HG02610 (cell line): ENCODE measurements at regions not wholly inside any gene's neighbourhood (a gene's known extent, or its start where the extent isn't known, plus 50 kb on each side); places are given as distances from the start of the nearest gene placed in this dataset.
"Not testable (repeated sequence)": the region's sequence is repeated elsewhere in the genome, so short reads cannot be mapped to it uniquely, and the experiment has no call there.

Experiments
- ATAC-seq: cut with Tn5 transposase; IDR thresholded peaks from one replicate; pipeline ENCODE4 v1.9.1; 2021; ENCODE audit warnings: mild to moderate bottlenecking, moderate library complexity; ENCODE audit not compliant: unreplicated experiment

GRCh38 chr12:65721541-65722190 lies 102.6 kb upstream of the HMGA2 start:
- no peak for ATAC-seq

DNA sequence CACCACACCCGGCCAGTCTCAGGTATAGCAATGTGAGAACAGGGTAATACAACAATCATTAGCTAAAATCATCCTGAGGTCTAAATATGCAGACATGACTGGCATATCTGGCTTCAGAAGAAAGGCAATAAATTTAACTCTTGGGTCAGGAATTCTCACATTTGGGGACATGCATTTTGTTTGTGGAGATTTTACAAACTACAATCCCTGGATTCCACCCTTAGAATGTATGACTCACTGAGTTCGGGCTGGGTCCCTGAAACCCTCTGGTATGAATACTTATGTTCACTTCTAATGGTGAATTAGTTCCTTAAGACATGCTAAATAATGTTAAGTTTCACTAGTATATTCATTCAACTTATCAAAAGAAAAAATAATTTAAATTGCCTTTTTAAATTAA lies 98.9 kb upstream of the HMGA2 start:
- ATAC-seq: no peak

GRCh38 chr12:65728455-65728847 lies 95.8 kb upstream of the HMGA2 start:
- ATAC-seq: no peak

DNA sequence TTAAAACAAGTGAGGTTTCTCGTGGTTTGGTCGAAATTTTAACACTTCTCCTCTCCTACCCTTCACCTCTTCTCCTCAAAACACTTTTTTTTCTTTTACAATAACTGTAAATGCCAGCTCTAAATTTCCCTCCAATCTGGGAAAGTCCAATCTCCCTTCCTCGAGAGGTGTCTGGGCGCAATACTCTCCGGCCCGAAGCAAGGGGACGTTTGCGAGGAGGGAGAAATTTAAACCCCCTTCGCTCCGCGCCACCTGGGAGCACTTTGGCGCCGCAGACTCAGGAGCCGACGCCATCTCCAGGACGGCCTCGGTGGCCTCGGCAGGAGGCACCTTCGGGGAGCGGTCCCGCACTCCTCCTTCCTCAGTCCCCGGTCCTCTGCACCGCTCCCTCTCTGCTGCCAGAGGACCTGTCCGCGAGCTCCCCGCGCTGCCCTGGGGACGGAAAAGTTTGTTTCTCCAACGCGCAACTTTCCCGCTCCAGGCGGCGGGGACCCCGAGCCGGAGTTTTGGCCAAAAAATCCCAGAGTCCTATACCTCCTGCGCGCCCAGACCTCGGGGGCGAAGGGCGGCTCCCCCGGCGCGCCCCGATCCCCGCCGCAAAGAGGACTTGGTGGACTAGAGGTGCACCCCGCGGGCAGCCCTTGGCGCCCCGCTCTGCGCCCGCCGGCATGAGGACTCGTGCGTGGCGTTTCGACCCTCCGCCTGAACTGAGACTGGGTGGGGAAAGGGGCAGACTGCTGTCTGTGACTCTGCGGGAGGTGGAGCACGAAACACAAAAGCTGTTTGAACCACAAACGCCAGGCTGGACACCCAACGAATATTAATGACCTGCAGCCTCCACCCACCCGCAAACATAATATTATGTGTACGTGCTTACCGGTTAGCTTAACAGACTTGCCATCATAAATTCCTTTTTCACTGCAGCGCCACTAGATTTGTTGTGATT lies 95.2 kb upstream of the HMGA2 start:
- ATAC-seq: no peak

DNA sequence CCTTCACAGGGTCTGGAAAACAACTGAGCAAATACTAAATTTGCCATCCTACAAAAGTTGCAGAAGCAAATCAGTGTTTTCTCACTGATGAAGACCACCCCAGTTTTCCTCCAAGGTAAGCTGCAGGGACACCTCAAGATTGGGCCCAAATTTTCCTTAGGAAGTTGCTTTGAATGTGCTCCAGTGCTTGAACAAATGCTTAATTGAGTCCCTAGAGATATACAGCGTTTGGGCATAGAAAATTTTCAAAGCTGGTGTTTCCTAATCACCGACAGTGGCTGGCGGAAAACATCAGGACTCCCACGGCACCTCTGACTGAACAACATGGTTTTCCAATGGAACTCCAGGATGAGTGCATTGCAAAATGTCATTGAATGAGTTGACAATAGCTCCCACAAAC lies 92.5 kb upstream of the HMGA2 start:
- no peak for ATAC-seq

DNA sequence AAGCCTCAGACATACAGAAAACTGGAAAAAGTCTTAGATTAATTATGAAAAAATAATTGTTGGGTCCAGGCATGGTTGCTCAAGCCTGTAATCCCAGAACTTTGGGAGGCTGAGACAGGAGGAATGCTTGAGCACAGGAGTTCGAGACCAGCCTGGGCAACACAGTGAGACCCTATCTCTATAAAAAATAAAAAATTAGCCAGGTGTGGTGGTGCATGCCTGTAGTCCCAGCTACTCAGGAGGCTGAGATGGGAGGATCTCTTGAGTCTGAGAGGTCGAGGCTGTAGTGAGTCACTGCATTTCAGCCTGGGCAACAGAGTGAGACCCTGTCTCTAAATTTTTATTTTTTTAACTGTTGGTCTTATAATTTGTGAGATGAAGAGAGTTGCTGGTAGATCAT lies 90.6 kb upstream of the HMGA2 start:
- ATAC-seq: not testable (repeated sequence)

DNA sequence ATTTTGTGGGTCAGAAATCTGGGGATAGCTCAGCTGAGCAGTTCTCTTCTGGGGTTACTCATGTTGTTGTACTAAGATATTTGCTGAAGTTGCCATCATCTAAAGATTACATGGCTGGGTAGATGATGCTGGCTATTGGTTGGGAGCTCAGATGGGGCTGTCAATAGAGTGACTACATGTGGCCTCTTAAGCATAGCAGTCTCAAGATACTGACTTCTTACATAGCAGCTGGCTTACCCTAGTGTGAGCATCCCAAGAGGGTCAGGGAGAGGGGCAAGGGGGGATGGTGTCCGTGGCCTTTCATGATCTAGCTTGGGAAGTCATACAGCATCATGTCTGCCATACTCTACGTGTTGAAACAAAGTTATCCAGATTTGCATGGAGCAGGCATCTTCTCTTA lies 90.1 kb upstream of the HMGA2 start:
- no peak for ATAC-seq

DNA sequence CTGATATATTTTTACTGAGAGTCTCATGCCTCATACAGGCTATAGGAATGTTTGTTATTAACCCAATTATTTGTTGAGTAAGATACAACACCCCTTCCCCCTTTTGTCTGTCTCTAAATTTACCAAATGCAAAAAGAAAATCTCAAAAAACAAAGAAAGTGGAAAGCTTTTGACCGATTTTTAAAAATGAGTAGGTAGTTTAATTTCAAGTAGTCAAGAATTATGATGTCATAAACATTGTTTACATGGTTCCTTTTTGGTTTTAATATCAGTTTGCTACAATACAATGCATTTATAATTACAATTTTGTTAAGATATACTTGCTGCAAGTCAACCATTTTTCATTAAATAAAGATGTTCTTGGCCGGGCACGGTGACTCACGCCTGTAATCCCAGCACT lies 84.7 kb upstream of the HMGA2 start:
- ATAC-seq: no peak

GRCh38 chr12:65740506-65740872 lies 83.8 kb upstream of the HMGA2 start:
- ATAC-seq: no peak

- ATAC-seq: no peak
Observed at GRCh38 chr12:65740873-65741600, 83.2 kb upstream of the HMGA2 start.

GRCh38 chr12:65741656-65742017 lies 82.6 kb upstream of the HMGA2 start:
- ATAC-seq: no peak

- no peak for ATAC-seq
Observed at GRCh38 chr12:65742018-65743010, 82.0 kb upstream of the HMGA2 start.

DNA sequence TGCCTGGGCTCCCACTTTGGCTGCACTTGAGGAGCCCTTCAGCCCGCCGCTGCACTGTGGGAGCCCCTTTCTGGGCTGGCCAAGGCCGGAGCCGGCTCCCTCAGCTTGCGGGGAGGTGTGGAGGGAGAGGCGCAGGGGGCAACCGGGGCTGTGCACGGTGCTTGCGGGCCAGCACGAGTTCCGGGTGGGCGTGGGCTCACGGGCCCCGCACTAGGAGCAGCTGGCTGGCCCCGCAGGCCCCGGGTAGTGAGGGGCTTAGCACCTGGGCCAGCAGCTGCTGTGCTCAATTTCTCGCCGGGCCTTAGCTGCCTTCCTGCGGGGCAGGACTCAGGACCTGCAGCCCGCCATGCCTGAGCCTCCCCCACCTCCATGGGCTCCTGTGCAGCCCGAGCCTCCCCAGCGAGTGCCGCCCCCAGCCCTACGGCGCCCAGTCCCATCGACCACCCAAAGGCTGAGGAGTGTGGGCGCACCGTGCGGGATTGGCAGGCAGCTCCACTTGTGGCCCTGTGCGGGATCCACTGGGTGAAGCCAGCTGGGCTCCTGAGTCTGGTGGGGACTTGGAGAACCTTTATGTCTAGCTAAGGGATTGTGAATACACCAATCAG lies 79.9 kb upstream of the HMGA2 start:
- not testable (repeated sequence) for ATAC-seq

DNA sequence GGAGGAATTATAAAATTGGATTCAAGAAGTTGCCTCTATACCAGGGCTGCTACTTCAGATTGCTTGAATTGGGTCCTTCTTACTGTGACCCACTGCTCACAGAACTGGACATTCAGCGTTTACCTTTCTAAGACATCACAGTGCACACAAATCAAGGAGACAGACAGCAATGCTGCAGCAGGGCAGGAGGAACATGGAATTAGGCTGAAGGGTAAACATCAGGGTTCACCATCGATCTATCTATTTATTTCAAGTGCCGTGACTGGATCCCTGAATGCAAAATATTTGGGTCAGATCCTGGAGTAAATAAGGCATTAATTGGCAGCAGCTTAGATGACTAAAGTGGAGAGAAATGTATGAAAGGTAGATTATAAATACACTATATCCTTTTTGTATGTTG lies 76.9 kb upstream of the HMGA2 start:
- ATAC-seq: no peak

DNA sequence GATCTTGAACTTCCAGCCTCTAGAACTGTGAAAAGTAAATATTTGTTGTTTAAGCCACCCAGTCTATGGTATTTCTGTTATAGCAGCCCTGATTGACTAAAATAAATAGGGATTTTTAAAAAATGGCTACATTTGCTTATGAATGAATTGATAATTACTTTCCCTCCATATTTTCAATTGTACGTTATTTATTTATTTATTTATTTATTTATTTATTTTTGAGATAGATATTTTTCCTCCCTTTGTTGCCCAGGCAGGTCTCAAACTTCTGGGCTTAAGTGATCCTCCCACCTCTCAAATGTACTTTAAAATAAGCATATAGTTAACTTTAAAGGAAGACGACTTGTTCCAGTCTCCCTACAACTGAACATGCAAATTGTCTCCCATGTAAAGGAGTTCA lies 76.0 kb upstream of the HMGA2 start:
- ATAC-seq: no peak

- no peak for ATAC-seq
Observed at GRCh38 chr12:65754290-65754689, 70.0 kb upstream of the HMGA2 start.

- no peak for ATAC-seq
Observed at GRCh38 chr12:65754744-65755595, 69.3 kb upstream of the HMGA2 start.

- no peak for ATAC-seq
Observed at GRCh38 chr12:65755596-65755978, 68.7 kb upstream of the HMGA2 start.

GRCh38 chr12:65756267-65756666 lies 68.0 kb upstream of the HMGA2 start:
- no peak for ATAC-seq
